Glomerular endothelial cell (primary cell): ENCODE measurements at regions not wholly inside any gene's neighbourhood (a gene's known extent, or its start where the extent isn't known, plus 50 kb on each side); places are given as distances from the start of the nearest gene placed in this dataset.
A peak's percentile ranks its signal among the peaks of the same experiment; 100 is the strongest.
"Not testable (repeated sequence)": the region's sequence is repeated elsewhere in the genome, so short reads cannot be mapped to it uniquely, and the experiment has no call there.

Experiments
- DNase-seq: peaks from one replicate; pipeline ENCODE4 v3.0.0-alpha.2; 2011; ENCODE audit warnings: low read depth, low spot score; ENCODE audit errors: extremely low read depth

GRCh38 chr5:15106530-15107283 is 235.1 kb upstream of the ANKH start:
- no peak for DNase-seq

DNA sequence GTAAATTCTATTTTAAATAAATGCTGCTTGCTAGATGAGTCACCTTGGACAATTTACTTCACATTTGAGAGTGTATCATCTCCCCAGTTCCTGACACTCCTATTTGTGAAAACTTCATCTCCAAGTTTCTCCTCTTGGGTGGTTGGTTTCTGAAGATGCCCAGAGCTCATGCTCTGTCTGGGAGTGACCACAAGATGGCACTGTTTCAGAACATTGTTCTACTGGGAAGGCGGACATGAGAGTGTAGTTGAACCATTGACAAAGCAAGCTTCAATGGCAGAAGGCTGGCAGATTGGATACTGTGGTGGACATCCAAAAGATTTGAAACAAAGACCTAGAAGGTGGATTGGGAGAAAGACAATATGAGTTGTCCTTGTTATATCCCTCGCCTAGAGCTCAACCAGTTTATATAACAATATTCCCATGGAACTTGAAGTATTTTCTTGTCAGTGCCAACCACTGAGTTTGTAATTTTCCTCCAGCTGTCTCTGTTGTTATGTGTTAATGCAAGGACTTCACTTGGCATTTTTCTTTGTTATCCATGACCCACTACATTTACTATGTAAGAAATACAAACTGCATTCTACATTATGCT is 234.3 kb upstream of the ANKH start:
- peak; percentile 34 for DNase-seq

- no peak for DNase-seq
These were observed 232.3 kb upstream of the ANKH start for GRCh38 chr5:15103864-15104263.

DNA sequence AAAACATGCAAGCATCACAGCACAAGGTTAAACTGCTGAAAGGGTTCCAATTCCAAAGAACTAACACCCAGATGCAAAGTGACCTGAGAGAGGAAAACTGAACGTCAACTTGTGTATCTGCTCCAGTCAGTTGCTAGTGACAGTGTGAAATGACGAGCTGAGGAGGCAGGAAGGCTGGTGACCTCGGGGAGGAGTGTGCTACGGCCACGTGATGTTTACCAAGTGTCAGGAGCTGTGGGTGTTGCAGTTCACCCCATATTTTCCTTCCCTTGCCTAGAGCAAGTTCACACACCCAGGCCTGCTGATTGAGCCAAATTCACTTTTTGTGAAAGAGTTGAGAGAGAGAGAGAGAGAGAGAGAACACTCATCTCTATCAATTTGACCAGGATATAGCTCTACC is 231.6 kb upstream of the ANKH start:
- DNase-seq = no peak

- no peak for DNase-seq
These were observed 226.0 kb upstream of the ANKH start for GRCh38 chr5:15097552-15097951.

DNA sequence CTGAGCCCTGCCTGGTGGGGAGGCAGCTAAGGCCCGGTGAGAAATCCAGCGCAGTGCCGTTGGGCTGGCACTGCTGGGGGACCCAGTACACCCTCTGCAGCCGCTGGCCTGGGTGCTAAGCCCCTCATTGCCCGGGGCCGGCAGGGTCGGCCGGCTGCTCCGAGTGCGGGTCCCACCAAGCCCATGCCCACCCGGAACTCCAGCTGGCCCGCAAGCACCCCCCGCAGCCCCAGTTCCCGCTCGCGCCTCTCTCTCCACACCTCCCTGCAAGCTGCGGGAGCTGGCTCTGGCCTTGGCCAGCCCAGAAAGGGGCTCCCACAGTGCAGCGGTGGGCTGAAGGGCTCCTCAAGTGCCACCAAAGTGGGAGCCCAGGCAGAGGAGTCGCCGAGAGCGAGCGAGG is 225.1 kb upstream of the ANKH start:
- not testable (repeated sequence) for DNase-seq

- DNase-seq = no peak
These were observed 221.2 kb upstream of the ANKH start for GRCh38 chr5:15092801-15093200.

GRCh38 chr5:15085671-15086070 is 214.1 kb upstream of the ANKH start:
- no peak for DNase-seq

- no peak for DNase-seq
These were observed 210.5 kb upstream of the ANKH start for GRCh38 chr5:15082096-15082495.

- no peak for DNase-seq
These were observed 208.6 kb upstream of the ANKH start for GRCh38 chr5:15080219-15080618.

DNA sequence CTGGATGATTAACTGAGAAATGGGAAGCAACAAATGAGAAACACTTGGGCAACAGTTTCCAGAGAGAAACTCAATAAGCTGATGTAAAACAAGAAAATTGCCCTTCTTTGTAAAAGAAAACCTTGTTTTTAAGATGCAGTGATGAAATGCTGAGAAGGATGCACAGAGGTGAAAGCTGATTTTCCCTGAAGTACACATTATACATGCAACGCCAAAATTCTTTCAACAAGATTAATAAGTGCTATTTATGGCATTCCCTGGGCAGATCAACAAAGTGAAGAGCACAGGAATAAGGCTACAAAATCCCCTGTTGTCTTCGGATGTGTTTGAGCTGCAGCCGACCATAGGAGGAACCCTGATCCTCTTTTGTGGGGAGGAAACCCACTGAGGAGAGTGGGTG is 208.0 kb upstream of the ANKH start:
- no peak for DNase-seq

DNA sequence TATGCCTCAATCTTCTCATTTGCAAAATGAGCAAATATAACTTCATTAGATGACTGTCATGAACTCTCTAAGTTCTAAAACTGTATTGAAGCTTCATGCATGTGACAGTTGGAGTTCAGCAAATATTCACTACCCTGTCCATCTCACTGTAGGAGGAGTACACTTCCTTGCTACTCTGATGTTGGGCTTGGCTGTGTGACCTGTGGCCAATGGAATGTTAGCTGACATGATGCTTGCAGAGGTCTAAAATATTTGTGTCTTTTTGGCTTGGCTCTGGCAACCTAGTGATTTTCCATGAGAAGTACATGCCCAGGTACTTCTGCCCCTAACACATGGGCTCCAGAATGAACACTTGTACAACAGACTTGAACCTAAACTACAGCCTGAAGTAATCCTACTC is 203.1 kb upstream of the ANKH start:
- no peak for DNase-seq

DNA sequence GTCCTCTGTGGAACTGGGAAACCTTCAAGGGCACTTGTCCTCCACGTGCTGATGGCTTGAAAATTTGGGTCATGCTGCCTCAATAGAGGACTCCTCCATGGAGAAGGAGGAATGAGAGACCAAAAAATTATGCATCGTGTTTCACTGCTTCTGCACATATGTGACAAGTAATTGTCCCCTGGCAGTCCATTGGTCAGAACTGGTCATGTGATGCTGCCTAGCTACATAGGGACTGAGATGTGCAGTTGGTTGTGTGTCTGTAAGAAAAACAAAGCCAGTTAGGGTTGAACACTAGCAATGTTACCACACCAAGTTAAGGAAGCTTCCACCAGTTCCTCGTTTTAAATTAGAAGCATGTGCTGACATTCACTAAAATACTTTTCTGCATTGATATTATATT is 201.9 kb upstream of the ANKH start:
- no peak for DNase-seq

DNA sequence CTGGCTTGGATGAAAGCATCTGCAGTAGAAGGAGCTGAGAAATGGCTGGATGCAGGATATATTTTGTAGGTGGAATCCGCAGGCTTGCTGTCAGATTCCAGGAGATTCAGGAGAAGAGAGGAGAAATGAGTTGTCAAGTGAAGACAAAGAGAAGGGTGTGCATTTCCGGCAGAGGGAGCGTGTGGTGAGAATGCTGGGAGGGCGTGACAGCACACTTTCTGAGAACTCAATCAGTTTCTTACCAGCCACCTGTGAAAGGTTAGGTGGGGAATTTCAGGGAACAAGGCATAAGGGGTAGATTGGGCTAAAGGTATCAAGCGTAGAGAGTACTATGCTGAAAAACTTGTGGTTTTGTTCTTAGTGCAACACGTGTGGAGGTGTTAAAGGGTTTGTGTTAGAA is 199.3 kb upstream of the ANKH start:
- DNase-seq = no peak

DNA sequence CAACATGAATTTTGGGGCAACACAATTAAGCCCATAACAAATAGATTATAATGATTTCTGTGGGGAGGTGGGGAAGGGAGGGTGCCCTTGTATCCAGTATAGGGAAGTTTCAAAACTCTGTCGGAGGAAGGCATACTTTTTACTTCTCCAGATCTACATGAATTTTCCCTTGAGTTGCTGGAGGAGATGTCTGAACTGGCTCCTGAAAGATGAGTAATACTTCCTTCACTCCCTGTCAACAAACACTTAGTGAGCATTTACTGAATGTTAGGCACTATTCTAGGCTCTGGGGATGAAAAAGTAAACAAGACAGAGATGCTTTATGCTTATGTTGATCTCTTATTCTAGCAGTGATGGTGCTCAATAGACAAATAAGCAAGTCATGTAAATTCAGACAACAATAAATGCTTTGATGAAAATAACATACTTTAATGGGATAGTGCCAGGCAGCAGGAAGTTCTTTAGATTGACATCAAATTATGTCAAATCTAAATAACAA is 197.9 kb upstream of the ANKH start:
- DNase-seq = no peak

DNA sequence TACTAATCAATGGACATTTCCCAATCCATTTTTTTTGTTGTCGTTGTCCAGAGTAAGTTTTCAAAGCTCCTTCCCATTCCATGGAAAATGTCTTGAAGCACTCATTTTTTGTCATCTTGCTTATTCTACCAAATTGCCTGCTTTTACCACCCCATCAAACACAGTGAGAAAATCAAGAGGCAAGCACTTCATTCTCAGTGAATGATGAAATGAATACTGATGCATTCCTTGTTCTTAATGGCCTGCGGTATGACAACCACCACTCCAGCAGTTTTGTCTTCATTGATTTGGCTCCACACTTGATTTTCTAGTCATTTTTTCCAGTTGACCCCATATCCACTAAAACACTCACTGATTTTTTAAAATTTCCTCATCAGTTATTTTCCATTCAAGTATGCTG is 193.5 kb upstream of the ANKH start:
- DNase-seq = no peak

- DNase-seq = no peak
These were observed 192.8 kb upstream of the ANKH start for GRCh38 chr5:15064396-15064795.

- DNase-seq = no peak
These were observed 185.5 kb upstream of the ANKH start for GRCh38 chr5:15056988-15057592.

GRCh38 chr5:15044521-15044920 is 172.9 kb upstream of the ANKH start:
- DNase-seq = no peak

DNA sequence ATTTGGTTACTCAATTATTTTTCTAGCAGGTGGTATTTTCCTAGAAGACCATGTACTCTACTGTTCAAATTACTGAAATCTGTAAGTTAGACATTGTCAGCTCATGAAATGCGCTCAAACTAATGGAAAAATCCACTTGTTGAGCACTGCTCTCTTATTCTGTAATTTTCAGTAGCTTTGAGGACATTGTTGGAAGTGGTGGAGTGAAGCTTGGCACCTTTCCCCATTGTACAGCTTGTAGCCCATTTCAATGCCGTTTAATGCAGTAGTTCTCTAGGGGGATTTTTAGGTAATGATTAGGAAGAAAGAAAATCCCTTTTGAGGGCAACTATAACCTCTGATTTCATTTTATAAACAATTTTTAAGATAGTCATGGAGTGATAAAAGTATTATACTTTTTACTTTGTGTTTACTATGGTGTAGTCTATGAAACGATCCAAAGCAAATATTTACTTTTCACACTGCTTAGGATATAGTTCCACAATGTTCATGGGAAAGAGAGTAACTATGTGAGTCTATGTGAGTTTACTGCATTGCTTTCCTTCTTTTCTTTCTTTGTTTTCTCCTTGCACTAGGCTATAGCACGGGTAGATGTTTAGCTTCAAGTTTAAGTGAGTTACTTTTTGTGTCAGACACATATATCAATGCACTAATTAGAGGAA is 165.8 kb upstream of the ANKH start:
- DNase-seq = no peak

DNA sequence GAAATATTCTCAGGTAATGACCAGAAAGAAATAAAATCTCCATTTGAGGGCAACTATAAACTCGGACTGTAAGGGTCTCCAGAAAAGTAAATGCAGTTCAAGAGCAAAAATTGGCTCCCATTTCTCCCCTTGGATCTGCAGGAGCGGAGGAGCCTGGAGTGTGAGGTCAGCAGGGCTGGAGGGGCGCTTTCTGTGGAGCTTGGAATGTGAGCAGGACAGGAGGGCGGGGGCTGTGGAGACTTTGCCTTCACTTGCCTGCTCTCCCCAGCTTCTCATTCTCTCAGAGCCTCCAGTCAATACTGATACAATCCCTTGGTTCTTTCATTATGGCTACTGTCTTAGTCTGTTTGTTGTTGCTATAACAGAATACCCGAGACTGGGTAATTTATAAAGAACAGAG is 162.8 kb upstream of the ANKH start:
- no peak for DNase-seq

- DNase-seq = no peak
These were observed 159.6 kb upstream of the ANKH start for GRCh38 chr5:15031180-15031579.
